ENCODE measurements at regions not wholly inside any gene's neighbourhood (a gene's known extent, or its start where the extent isn't known, plus 50 kb on each side); places are given as distances from the start of the nearest gene placed in this dataset.

DNA sequence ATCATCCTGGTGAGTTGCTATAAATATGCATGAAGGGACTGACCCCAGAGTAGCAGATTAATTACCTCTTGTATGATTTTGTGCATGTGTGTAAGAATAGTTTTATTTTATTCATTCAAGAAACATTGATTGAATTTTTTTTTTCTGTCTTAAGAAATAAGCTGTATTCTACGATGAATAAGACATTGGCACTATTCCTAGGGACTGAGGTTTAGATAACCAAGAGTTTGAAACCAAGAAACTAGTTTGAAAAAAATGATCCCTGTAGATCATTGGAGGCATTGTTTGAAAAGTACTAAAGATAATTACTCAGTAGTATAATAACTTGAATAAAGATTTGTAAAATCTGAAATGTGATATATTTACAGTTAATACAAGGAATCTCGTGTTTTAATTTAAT, 1086.9 kb downstream of the PCDH7 start:
- ChIA-PET POLR2A (ENCODE audit: partially characterized antibody) (no interaction called here), CTCF (ENCODE audit: partially characterized antibody) (no interaction called here)
- no peak overlapping the region for H3K14ac ChIP-seq (ENCODE audit: insufficient read length)
- no peak overlapping the region for H3K23ac ChIP-seq (ENCODE audit: insufficient read length)
- H3K18ac ChIP-seq (ENCODE audit: extremely low read depth, low read length), result no peak overlapping the region
- DNase-seq (ENCODE audit: low read depth in 1 of 2, low spot score in 2 of 2), result no peak
- no peak overlapping the region for H2AK5ac ChIP-seq (ENCODE audit: low read depth, low read length)
- 68% methylated on average over 2 of the region's 2 CpGs; no CpG with 5 or more reads in 1 of the 2 experiments for WGBS, 2 experiments (ENCODE audit: extremely low coverage in 1 of 2, insufficient coverage in 1 of 2, insufficient read length in 1 of 2, insufficient replicate concordance in 2 of 2, low coverage in 1 of 2, low lambda C conversion rate in 2 of 2, missing lambda C conversion rate in 1 of 2)
- FAIRE-seq, result no peak
- no peaks in the 10 kb centered on the region for H3K4me1 ChIP-seq (replicated peaks in 1 of 4; ENCODE audit: control insufficient read depth in 3 of 4, insufficient read depth in 4 of 4, low read length in 3 of 4)
- H3K9ac ChIP-seq (replicated peaks in 1 of 4; ENCODE audit: extremely low read depth in 1 of 4, low read depth in 3 of 4, low read length in 3 of 4), result no peak overlapping the region
- no peak overlapping the region for H3K4me3 ChIP-seq (ENCODE audit: extremely low read depth in 1 of 4, insufficient read depth in 2 of 4, low read depth in 3 of 4, low read length in 4 of 4)
- no peaks in the 10 kb centered on the region for H4K20me1 ChIP-seq (replicated peaks in 1 of 2; ENCODE audit: control insufficient read depth in 1 of 2, insufficient read depth in 2 of 2, low read length in 2 of 2)
- no peak overlapping the region for H4K91ac ChIP-seq (replicated peaks; ENCODE audit: insufficient read length, low read length)
- no peaks in the 10 kb centered on the region for H3K79me2 ChIP-seq (ENCODE audit: control insufficient read depth in 1 of 2, insufficient read depth in 2 of 2, low read length in 2 of 2)
- no peak overlapping the region for H2BK15ac ChIP-seq (ENCODE audit: low read length)
- H3K9me3 ChIP-seq (ENCODE audit: insufficient read depth in 2 of 2, low read depth in 1 of 2, low read length in 1 of 2), result no peaks in the 10 kb centered on the region
- no peak overlapping the region for H3K56ac ChIP-seq (replicated peaks; ENCODE audit: insufficient read length, low read depth, low read length)
- no peak overlapping the region for H4K5ac ChIP-seq (ENCODE audit: insufficient read length, low read depth, low read length)
- no peaks in the 10 kb centered on the region for H3K79me1 ChIP-seq (ENCODE audit: low read depth, low read length)
- no peak overlapping the region for H2BK20ac ChIP-seq (ENCODE audit: low read length)
- H2AFZ ChIP-seq (ENCODE audit: low read length), result no peak overlapping the region
- no peaks in the 10 kb centered on the region for H3K36me3 ChIP-seq (ENCODE audit: control insufficient read depth in 2 of 4, insufficient read depth in 4 of 4, low read length in 3 of 4)
- no peak overlapping the region for H3K4me2 ChIP-seq (ENCODE audit: insufficient read depth in 1 of 2, low read depth in 2 of 2, low read length in 2 of 2)
- no peak overlapping the region for H2BK120ac ChIP-seq (replicated peaks; ENCODE audit: low read depth, low read length)
- H3K27me3 ChIP-seq (replicated peaks in 1 of 4; ENCODE audit: control insufficient read depth in 3 of 4, extremely low read depth in 1 of 4, insufficient read depth in 3 of 4, low read length in 3 of 4), result no peaks in the 10 kb centered on the region
- H4K8ac ChIP-seq (ENCODE audit: extremely low read depth, insufficient read depth, low read length), result no peak overlapping the region
- H3K27ac ChIP-seq (ENCODE audit: low read depth, low read length), result no peak overlapping the region
- H3K4ac ChIP-seq (replicated peaks; ENCODE audit: insufficient read length, low read depth, low read length), result no peak overlapping the region
- no peak overlapping the region for H2BK12ac ChIP-seq (ENCODE audit: low read depth, low read length)
- no peak overlapping the region for H2BK5ac ChIP-seq (ENCODE audit: low read depth, low read length)
- H3K23me2 ChIP-seq (ENCODE audit: low read depth, low read length), result no peaks in the 10 kb centered on the region
- TF ChIP-seq TEAD4 (IDR thresholded peaks at IDR 0.05; ENCODE audit: low read depth, low read length), result no peak
- no peak for TF ChIP-seq SAP30 (IDR thresholded peaks at IDR 0.05; ENCODE audit: insufficient read depth, insufficient replicate concordance, low read length)
- no peak for TF ChIP-seq TBP (IDR thresholded peaks at IDR 0.05; ENCODE audit: low read depth, low read length)
- no peak for TF ChIP-seq YY1 (IDR thresholded peaks at IDR 0.05; ENCODE audit: low read depth, low read length)
- no peak for TF ChIP-seq EZH2 (IDR thresholded peaks at IDR 0.05; ENCODE audit: low read depth, low read length, severe bottlenecking)
- no peak for TF ChIP-seq BACH1 (IDR thresholded peaks at IDR 0.05; ENCODE audit: low read length)
- TF ChIP-seq HDAC6 (IDR thresholded peaks at IDR 0.05; ENCODE audit: low read depth, low read length), result no peak
- no peak for TF ChIP-seq POLR2A (IDR thresholded peaks at IDR 0.05; ENCODE audit: control extremely low read depth in 1 of 2, low read depth in 2 of 2, low read length in 2 of 2)
- TF ChIP-seq CTBP2 (IDR thresholded peaks at IDR 0.05; ENCODE audit: borderline replicate concordance, insufficient read depth, insufficient read length, low read length), result no peak
- no peak for TF ChIP-seq ATF2 (IDR thresholded peaks at IDR 0.05; ENCODE audit: low read length)
